22Rv1 (cell line): ENCODE measurements at regions not wholly inside any gene's neighbourhood (a gene's known extent, or its start where the extent isn't known, plus 50 kb on each side); places are given as distances from the start of the nearest gene placed in this dataset.
A peak's percentile ranks its signal among the peaks of the same experiment; 100 is the strongest.

Experiments
- H3K27ac ChIP-seq: fragments of 450-650 bp; 2 replicates; pipeline ENCODE4 v1.5.1; 2017
- CTCF ChIP-seq: fragments of 450-650 bp; IDR thresholded peaks from 2 replicates; pipeline ENCODE4 v1.5.1; 2017; ENCODE audit warnings: mild to moderate bottlenecking
- ZFX ChIP-seq: fragments of 450-650 bp; IDR thresholded peaks from 2 replicates; pipeline ENCODE4 v1.6.1; 2017; ENCODE audit warnings: antibody characterized with exemption, borderline replicate concordance

GRCh38 chr16:64098451-64098850 lies 1023.4 kb downstream of the CDH11 start:
- no peak overlapping the region for H3K27ac ChIP-seq
- no peak for TF ChIP-seq CTCF
- TF ChIP-seq ZFX, result no peak

GRCh38 chr16:64096689-64097088 lies 1025.2 kb downstream of the CDH11 start:
- no peak overlapping the region for H3K27ac ChIP-seq
- TF ChIP-seq ZFX, result no peak
- no peak for TF ChIP-seq CTCF

- H3K27ac ChIP-seq, result no peak overlapping the region
- TF ChIP-seq ZFX (no peak), CTCF (no peak)
These were observed 1026.8 kb downstream of the CDH11 start for GRCh38 chr16:64094992-64095634.

GRCh38 chr16:64094181-64094965 lies 1027.5 kb downstream of the CDH11 start:
- H3K27ac ChIP-seq, result no peak overlapping the region
- TF ChIP-seq ZFX (no peak), CTCF (no peak)

GRCh38 chr16:64092271-64092670 lies 1029.6 kb downstream of the CDH11 start:
- no peak for TF ChIP-seq ZFX
- no peak overlapping the region for H3K27ac ChIP-seq

GRCh38 chr16:64090327-64090726 lies 1031.5 kb downstream of the CDH11 start:
- TF ChIP-seq ZFX (no peak), CTCF (no peak)
- no peak overlapping the region for H3K27ac ChIP-seq

- no peak overlapping the region for H3K27ac ChIP-seq
These were observed 1032.2 kb downstream of the CDH11 start for GRCh38 chr16:64089697-64090096.

More at GRCh38 chr16:64089697-64090096, 1032.2 kb downstream of the CDH11 start:
- no peak for TF ChIP-seq ZFX
- TF ChIP-seq CTCF, result peak; percentile 73
